GM23338 (cell line): ENCODE measurements at regions not wholly inside any gene's neighbourhood (a gene's known extent, or its start where the extent isn't known, plus 50 kb on each side); places are given as distances from the start of the nearest gene placed in this dataset.

Source experiments
- CREB1 ChIP-seq: fragments of 250-450 bp; sonication (Bioruptor Pico); IDR thresholded peaks from 2 replicates; pipeline ENCODE4 v1.5.0; 2020; ENCODE audit warnings: low read depth, mild to moderate bottlenecking, moderate library complexity
- EZH2 ChIP-seq: fragments of 200-600 bp; sonication (generic); IDR thresholded peaks from one replicate; pipeline ENCODE4 v1.8.0; 2017; ENCODE audit warnings: antibody characterized with exemption, mild to moderate bottlenecking, low read depth; ENCODE audit not compliant: unreplicated experiment
- JUNB ChIP-seq: IDR thresholded peaks from one replicate; pipeline ENCODE4 v1.6.1; 2016; ENCODE audit warnings: antibody characterized with exemption; ENCODE audit not compliant: unreplicated experiment
- POLR2AphosphoS5 ChIP-seq: IDR thresholded peaks from 2 replicates; pipeline ENCODE4 v1.6.1; 2016; ENCODE audit warnings: antibody characterized with exemption, low read depth
- TF ChIP-seq, protein P1 (sequence below), 2 experiments: fragments of 200-600 bp in 1 of 2; sonication (generic) in 1 of 2; conservative IDR thresholded peaks; 2 replicates each; pipeline versions ENCODE4 v1.5.1 to v1.6.1; 2016 to 2017; ENCODE audit warnings: antibody characterized with exemption in 2 of 2, low read depth in 2 of 2, mild to moderate bottlenecking in 2 of 2, moderate library complexity in 1 of 2

- no peak for TF ChIP-seq JUNB
- TF ChIP-seq, protein P1, sequence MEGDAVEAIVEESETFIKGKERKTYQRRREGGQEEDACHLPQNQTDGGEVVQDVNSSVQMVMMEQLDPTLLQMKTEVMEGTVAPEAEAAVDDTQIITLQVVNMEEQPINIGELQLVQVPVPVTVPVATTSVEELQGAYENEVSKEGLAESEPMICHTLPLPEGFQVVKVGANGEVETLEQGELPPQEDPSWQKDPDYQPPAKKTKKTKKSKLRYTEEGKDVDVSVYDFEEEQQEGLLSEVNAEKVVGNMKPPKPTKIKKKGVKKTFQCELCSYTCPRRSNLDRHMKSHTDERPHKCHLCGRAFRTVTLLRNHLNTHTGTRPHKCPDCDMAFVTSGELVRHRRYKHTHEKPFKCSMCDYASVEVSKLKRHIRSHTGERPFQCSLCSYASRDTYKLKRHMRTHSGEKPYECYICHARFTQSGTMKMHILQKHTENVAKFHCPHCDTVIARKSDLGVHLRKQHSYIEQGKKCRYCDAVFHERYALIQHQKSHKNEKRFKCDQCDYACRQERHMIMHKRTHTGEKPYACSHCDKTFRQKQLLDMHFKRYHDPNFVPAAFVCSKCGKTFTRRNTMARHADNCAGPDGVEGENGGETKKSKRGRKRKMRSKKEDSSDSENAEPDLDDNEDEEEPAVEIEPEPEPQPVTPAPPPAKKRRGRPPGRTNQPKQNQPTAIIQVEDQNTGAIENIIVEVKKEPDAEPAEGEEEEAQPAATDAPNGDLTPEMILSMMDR (conservative IDR thresholded peaks at IDR 0.05; ENCODE audit: low read depth in 2 of 2): no peak
- TF ChIP-seq POLR2AphosphoS5: no peak
- no peak for TF ChIP-seq CREB1
- no peak for TF ChIP-seq EZH2
Observed at GRCh38 chr6:28586324-28586723, 60.6 kb downstream of the GPX5 start.
